Retina (tissue), 1 donor: ENCODE measurements at regions not wholly inside any gene's neighbourhood (a gene's known extent, or its start where the extent isn't known, plus 50 kb on each side); places are given as distances from the start of the nearest gene placed in this dataset.

Experiments
- DNase-seq: peaks from one replicate; pipeline ENCODE4 v3.0.0-alpha.2; 2016

- no peak for DNase-seq
These were observed 54.2 kb downstream of the TMEM100 start for GRCh38 chr17:55668312-55668920.

- DNase-seq = no peak
These were observed 55.9 kb downstream of the TMEM100 start for GRCh38 chr17:55666806-55667205.

- no peak for DNase-seq
These were observed 58.4 kb downstream of the TMEM100 start for GRCh38 chr17:55664287-55664686.

DNA sequence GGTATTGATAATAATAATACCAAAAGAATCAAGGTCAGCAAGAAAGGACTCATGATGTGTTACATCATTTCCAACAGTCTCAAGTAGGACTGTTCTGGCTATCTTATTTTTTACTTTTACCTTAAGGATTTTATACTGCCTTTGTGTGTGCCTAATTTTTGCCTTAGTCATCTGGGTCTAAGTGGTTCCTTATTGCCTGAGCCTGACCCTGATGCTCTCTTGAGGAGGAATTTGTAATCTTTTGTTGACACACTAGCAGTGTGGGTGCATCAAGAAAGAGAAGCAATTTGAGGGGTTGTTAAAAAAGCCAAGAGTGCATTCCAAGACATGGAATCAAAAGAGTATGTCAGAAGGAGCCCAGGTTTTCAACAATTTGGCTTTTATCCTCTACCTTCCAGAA lies 59.3 kb downstream of the TMEM100 start:
- DNase-seq = no peak

DNA sequence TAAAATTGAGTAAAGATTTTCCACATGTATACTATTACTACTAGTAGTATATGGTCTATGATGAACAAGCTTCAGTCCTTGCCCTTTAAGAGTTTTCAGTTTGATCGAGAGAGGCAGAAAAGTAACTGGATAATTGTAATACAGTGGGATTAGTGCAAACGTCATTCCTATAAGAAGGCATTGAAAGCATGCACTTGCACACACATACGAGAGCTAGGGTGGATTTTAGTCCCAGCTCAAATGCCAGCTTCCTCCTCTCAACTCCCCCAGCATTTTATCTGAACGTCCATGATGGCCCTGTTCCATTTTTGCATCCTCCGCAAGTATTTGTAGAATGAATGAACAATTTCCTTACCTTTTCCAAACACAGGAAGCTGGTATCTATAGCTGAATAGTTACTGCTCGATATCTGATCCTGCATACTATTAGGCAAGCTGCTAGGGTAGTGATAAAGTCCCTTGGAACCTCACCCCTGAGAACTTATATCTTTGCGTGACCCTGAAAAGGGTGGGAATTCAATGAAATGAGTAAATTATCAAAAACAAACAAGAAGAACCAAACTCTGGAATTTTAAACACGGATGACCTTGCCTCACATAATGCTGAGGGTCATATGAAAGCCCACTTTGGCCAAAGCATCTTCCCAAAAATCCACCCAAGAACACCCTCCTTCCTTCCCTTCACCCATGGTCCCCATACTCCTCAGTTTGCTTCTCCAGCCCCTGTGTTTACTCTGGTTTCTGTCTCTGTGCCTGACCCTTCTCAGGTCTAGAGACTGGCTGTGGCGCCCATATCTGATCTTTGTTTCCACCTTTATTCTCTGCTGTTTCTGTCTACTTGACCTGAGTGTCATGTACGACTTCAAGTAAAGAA lies 60.5 kb downstream of the TMEM100 start:
- no peak for DNase-seq

DNA sequence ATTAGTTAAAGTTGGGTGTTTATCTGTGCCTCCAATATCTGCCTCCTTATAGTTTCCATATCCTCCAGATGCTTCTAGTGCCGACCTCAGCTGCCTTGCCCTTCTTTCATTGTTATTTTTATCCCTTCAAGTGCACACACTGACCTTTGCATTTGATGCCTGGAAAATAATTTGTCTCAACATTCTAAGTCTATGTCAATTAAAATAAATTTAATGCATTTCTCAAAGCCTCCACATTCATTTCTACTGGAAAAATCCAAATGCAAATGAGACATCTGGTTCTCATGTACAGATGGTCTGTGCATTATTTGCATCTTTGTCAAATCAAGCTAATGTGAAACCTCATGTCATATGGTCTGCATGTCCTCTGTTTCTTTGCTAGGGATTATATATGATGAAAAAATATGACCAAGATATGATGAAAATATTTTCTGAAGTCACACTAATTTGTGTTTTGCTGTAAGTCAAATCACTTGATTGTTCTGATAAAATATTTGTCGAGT lies 61.4 kb downstream of the TMEM100 start:
- DNase-seq = no peak

DNA sequence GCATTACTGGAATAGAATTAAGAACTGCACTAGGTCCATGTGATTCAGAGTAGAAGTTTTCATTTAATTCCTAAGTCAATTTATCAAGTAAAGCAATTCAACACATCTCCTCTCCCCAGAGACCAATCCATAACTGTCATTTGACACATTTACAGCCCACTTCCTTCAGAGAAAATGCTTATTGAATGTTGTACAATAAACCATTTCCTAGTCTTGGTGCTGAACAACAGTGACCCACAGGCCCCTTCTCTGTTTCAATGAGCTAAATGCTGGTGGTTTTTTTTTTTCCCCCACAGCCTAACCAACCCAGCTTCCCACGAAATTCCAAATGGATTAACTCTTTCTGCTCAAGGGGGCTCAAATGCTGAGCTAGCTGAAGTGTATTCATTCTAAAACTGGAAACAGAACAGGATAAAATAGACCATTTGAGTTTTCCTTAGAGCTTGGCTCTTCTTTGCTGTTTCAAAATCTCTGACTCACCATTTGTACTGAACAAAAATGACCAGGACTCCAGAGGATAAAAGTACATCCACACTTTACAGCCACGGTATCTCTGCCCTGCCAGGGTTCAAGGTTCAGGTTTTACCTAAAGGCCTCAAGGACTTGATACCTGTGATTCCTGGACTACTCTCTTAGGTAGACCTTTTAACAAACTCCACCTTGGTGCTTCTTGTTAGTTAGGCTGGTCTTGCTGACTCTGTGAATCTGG lies 62.3 kb downstream of the TMEM100 start:
- DNase-seq = no peak

DNA sequence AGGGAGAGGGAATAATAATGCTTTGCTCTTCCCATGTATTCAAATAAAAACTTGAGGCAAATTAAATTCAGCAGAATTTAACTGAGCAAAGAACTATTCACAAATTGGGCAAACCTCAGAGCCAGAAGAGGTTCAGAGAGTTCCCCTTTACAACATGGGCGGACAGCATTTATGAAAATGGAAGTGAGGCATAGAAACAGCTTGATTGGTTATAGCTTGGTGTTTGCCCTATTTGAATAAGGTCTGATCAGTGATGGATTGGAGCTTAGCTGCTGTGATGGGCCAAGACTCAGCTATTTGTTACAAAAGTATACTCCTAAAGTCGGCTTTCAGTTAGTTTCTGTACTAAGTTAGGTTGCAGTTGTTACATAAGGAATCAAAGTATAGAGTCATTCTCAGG lies 63.0 kb downstream of the TMEM100 start:
- no peak for DNase-seq

- no peak for DNase-seq
These were observed 66.9 kb downstream of the TMEM100 start for GRCh38 chr17:55655777-55656176.

- DNase-seq = no peak
These were observed 67.8 kb downstream of the TMEM100 start for GRCh38 chr17:55654821-55655220.

- DNase-seq = no peak
These were observed 68.6 kb downstream of the TMEM100 start for GRCh38 chr17:55654022-55654421.

DNA sequence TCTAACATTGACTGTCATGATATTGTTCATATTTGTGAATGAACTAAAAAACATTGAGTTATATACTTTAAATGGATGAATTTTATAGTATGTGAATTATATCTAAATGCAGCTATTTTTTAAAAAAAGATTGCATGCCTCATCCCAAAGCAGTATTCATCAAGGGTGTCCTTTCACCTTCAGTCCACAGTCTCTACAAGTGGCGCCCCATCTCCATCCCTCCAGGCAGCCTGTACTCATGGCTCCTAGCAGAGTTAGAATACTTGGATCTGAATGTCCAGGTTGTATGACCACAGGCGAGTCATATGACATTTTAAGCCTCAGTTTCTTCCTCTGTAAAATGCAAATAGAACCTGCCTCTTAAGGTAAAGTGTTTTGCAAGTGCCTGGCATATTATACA lies 69.8 kb downstream of the TMEM100 start:
- no peak for DNase-seq

DNA sequence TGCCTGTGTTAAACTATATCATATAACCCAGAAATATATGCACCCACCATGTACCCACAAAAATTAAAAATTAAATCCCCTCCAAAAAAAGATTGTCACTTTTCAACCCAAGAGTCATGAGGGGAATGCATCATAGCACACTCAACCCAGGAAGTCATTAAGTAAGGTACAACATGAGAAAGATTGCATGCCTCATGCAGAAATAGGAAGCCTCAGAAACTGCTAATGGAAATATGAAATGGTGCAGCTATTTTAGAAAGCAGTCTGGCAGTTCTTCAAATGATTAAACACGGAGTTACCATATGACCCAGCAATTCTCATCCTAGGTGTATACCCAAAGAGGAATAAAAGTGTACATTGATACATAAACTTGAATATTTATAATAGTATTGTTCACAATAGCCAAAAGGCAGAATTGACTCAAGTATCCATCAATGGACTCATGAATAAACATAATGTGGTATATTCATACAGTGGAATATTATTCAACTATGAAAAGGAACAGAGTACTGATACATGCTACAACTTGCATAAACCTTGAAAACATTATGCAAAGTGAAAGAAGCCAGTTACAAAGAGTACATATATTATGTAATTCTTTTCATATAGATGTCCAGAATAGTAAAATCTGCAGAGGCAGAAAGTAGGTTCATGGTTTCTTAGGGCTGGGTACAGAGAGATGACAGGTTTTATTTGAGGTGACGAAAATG lies 70.4 kb downstream of the TMEM100 start:
- no peak for DNase-seq

- DNase-seq = no peak
These were observed 72.6 kb downstream of the TMEM100 start for GRCh38 chr17:55649957-55650597.

DNA sequence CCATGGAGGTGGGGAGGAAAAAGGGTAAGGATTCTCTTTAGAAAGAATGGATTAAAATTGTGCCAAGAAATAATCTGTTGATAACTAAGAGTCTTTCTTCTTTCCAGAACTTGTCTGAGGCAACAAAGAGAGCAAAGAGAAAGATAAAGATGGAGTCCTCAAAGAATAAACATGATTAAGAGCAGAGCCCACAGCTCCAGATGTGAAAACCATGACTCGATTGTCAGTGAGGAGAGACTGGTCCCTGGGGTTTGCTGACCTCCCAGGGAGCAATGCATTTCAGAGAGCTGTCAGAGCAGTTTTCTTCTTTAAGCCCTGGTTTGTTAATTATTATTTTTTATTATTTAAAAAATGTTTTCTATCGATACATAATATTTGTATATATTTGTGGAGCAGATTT lies 74.6 kb downstream of the TMEM100 start:
- no peak for DNase-seq

GRCh38 chr17:55645361-55645760 lies 77.3 kb downstream of the TMEM100 start:
- DNase-seq = no peak

DNA sequence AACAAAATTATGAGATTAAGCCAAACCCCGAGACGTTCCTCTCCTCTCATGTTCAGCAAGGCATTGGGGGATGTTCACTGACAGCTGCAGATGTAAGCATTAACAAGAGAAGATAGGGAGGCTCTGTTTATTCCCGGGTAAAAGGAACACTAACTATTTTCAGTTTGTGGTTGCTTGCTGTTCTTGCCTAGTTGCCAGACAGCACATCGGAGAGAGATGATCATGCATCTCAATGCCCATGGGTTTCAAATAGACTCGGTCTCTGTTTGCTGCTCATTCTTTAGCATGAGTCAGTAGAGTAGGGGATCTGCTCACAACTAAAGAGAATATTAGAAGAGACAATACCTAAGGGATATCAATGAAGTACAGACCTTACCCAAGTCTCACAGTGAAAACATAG lies 78.3 kb downstream of the TMEM100 start:
- DNase-seq = no peak

GRCh38 chr17:55642741-55643140 lies 79.9 kb downstream of the TMEM100 start:
- DNase-seq = no peak

GRCh38 chr17:55641676-55642081 lies 81.0 kb downstream of the TMEM100 start:
- DNase-seq = no peak

GRCh38 chr17:55639096-55639495 lies 83.6 kb downstream of the TMEM100 start:
- DNase-seq = no peak

GRCh38 chr17:55635253-55635914 lies 87.3 kb downstream of the TMEM100 start:
- DNase-seq = no peak

DNA sequence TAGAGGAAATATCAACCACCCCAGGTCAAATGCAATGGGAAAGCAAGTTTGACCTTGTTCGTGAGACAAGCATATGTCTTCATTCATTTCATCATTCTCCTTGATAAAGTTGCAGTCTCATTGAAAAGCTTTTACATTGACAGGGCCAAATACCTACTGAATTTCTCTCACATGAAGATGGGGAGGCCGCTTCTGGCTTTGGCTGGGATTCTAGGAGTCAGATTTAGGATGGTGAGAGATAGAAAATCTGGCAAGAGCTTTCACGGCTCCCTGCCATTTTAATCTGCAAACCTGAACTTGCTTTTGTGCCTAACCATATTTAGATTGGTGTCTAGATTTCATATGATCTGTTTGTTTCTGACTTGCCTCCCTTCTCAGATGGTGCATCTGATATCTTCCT lies 88.0 kb downstream of the TMEM100 start:
- DNase-seq = no peak
